ENCODE measurements at regions not wholly inside any gene's neighbourhood (a gene's known extent, or its start where the extent isn't known, plus 50 kb on each side); places are given as distances from the start of the nearest gene placed in this dataset.
A peak's percentile ranks its signal among the peaks of the same experiment; 100 is the strongest.

DNA sequence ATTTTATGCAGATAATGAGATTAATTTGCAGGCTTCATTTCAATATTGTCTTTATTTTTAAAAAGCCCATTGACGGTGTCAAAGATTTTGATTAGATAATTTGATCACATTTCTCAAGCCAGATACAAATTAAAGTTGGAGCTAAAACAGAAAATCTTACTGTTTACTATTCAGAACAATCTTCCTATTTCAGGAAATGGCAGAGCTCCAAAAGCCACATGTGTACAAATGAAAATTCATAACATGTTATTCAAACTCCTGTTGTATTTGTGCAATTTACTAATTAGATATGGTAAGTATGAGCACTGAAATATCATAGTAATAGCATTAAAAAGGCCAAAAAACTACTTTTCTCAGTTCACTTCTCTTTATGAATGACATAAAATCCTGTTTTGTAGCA is 682.9 kb downstream of the KCNJ3 start:
- DNase-seq, result no peak
- Histone ChIP-seq H3K9me3 (replicated peaks) (no peaks in the 10 kb centered on the region), H3K36me3 (no peaks in the 10 kb centered on the region), H3K4me1 (no peaks in the 10 kb centered on the region), H3K27me3 (ENCODE audit: low read depth) (no peaks in the 10 kb centered on the region), H3K27ac (replicated peaks) (no peak overlapping the region), H3K4me3 (no peak overlapping the region)
- intact Hi-C loops (cut with micrococcal nuclease), result no loop called here
- TF ChIP-seq, protein P1, sequence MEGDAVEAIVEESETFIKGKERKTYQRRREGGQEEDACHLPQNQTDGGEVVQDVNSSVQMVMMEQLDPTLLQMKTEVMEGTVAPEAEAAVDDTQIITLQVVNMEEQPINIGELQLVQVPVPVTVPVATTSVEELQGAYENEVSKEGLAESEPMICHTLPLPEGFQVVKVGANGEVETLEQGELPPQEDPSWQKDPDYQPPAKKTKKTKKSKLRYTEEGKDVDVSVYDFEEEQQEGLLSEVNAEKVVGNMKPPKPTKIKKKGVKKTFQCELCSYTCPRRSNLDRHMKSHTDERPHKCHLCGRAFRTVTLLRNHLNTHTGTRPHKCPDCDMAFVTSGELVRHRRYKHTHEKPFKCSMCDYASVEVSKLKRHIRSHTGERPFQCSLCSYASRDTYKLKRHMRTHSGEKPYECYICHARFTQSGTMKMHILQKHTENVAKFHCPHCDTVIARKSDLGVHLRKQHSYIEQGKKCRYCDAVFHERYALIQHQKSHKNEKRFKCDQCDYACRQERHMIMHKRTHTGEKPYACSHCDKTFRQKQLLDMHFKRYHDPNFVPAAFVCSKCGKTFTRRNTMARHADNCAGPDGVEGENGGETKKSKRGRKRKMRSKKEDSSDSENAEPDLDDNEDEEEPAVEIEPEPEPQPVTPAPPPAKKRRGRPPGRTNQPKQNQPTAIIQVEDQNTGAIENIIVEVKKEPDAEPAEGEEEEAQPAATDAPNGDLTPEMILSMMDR (IDR thresholded peaks at IDR 0.05; ENCODE audit: borderline replicate concordance), result no peak

DNA sequence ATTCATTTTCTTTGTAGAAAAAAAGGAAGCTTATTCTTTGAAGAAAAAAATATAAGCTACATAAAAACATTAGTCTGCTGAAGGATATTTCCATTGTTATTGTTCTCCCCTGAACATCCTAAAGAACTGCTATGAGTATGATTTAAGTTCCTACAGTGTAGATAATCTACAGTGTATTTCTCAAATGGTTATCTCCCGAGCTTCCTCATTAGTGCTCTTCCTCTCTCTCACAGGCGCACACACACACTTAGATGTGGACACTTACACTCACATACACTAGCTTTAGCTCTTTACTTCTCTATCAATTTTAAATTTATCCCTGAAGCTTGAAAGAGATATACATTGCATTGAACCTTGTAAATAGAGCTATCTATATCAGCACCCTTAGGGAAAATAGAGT is 681.0 kb downstream of the KCNJ3 start:
- Histone ChIP-seq H3K27ac (replicated peaks) (no peak overlapping the region), H3K4me1 (no peaks in the 10 kb centered on the region), H3K4me3 (no peak overlapping the region), H3K9me3 (replicated peaks) (no peaks in the 10 kb centered on the region), H3K36me3 (no peaks in the 10 kb centered on the region), H3K27me3 (ENCODE audit: low read depth) (no peaks in the 10 kb centered on the region)
- intact Hi-C loops (cut with micrococcal nuclease), result loop anchor here (5.0 to 10.0 kb wide), 2 partner anchors 1205 to 1813 kb away; no protein-coding TSS in a partner anchor
- DNase-seq, result no peak
- TF ChIP-seq, protein P1 (IDR thresholded peaks at IDR 0.05; ENCODE audit: borderline replicate concordance), result no peak

DNA sequence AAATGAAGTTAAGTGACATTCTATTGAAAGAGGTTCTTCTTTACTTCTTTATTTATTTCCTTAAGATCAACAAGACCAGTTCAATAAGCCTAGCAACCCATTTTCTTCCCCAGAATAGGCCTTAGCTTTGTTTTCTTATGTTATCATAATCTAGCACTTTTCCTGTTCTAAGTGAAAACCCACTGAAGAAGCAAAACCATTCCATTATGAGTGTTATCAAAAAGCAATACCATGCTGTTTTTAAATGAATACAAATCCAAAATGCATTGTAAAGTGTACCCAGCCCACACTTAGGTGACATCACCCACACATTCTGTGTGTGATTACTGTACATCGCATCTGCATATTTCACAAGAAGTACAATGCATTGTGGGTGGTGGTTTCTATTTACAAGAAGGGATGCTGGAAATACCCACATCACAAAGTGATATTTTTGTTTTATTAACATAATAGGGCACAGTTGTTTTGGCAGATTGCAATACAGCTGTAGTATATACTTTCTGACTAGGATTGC is 679.5 kb downstream of the KCNJ3 start:
- no peak overlapping the region for H3K4me3 ChIP-seq
- DNase-seq, result no peak
- no peaks in the 10 kb centered on the region for H3K36me3 ChIP-seq
- H3K27me3 ChIP-seq (ENCODE audit: low read depth), result no peaks in the 10 kb centered on the region
- TF ChIP-seq, protein P1 (IDR thresholded peaks at IDR 0.05; ENCODE audit: borderline replicate concordance), result no peak
- no peaks in the 10 kb centered on the region for H3K4me1 ChIP-seq
- no peaks in the 10 kb centered on the region for H3K9me3 ChIP-seq (replicated peaks)
- intact Hi-C loops (cut with micrococcal nuclease), result loop anchor here (5.0 to 10.0 kb wide), 2 partner anchors 1207 to 1814 kb away; no protein-coding TSS in a partner anchor
- no peak overlapping the region for H3K27ac ChIP-seq (replicated peaks)

DNA sequence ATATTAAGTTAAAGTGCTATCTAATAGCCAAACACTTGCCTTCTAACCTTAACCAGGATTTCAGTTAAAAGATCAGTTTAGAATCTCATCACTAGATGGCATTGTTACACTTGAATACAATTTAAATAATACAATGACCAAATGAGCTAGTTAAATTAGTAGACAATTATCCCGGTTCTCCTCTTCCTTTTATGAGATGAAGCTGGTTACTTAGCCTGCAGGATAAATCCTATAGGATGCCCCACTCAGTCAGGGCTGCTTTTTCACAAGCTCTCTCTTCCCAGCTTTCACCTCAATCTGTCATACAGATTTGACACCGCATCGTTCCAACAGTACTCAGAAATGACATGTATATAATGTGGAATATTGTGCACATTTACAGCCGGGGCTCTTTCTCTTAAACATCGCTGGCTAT is 678.8 kb downstream of the KCNJ3 start:
- Histone ChIP-seq H3K27me3 (ENCODE audit: low read depth) (no peaks in the 10 kb centered on the region), H3K36me3 (no peaks in the 10 kb centered on the region), H3K4me3 (no peak overlapping the region), H3K9me3 (replicated peaks) (no peaks in the 10 kb centered on the region), H3K27ac (replicated peaks) (no peak overlapping the region), H3K4me1 (no peaks in the 10 kb centered on the region)
- intact Hi-C loops (cut with micrococcal nuclease), result loop anchor here (5.0 to 10.0 kb wide), 2 partner anchors 1208 to 1815 kb away; no protein-coding TSS in a partner anchor
- DNase-seq, result no peak
- TF ChIP-seq, protein P1 (IDR thresholded peaks at IDR 0.05; ENCODE audit: borderline replicate concordance), result peak; percentile 43

DNA sequence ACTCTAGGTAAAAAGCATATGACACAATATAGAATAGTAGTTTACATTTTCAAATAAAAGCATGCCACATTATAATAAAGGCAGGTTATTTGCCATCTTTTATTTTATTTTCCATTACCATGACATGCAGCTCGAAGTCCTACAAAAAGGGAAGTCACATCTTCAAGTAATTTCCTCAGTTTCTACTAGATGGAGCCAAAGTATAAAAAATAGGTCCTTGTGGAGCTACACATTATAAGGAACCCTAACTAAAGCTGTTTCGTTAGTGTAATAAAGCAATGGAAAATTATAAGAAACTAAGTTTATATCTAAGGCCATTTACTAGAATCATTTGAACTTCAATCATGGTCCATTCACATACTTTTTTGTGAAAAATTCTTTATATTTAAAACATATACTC is 674.5 kb downstream of the KCNJ3 start:
- no peaks in the 10 kb centered on the region for H3K4me1 ChIP-seq
- H3K27me3 ChIP-seq (ENCODE audit: low read depth), result no peaks in the 10 kb centered on the region
- no peaks in the 10 kb centered on the region for H3K9me3 ChIP-seq (replicated peaks)
- intact Hi-C loops (cut with micrococcal nuclease), result loop anchor here (10.0 kb wide), 1 partner anchor 1212 kb away; no protein-coding TSS in a partner anchor
- H3K36me3 ChIP-seq, result no peaks in the 10 kb centered on the region
- TF ChIP-seq, protein P1 (IDR thresholded peaks at IDR 0.05; ENCODE audit: borderline replicate concordance), result no peak
- H3K27ac ChIP-seq (replicated peaks), result no peak overlapping the region
- no peak for DNase-seq
- no peak overlapping the region for H3K4me3 ChIP-seq

Data from left ventricle myocardium inferior (tissue), 1 donor.